Left hindlimb (tissue), 1 donor: ENCODE measurements at regions not wholly inside any gene's neighbourhood (a gene's known extent, or its start where the extent isn't known, plus 50 kb on each side); places are given as distances from the start of the nearest gene placed in this dataset.
A peak's percentile ranks its signal among the peaks of the same experiment; 100 is the strongest.

Experiments
- DNase-seq: peaks from one replicate; pipeline ENCODE4 v3.0.0-alpha.2; 2018

GRCh38 chr2:71277536-71278103, 50.7 kb upstream of the PAIP2B start:
- DNase-seq: peak; percentile 40

GRCh38 chr2:71277147-71277475, 50.2 kb upstream of the PAIP2B start:
- DNase-seq: no peak

GRCh38 chr2:71276311-71277146, 49.6 kb upstream of the PAIP2B start:
- DNase-seq: peak; percentile 90
